GM19468 (cell line): ENCODE measurements at regions not wholly inside any gene's neighbourhood (a gene's known extent, or its start where the extent isn't known, plus 50 kb on each side); places are given as distances from the start of the nearest gene placed in this dataset.

Experiments used
- ATAC-seq: cut with Tn5 transposase; IDR thresholded peaks from one replicate; pipeline ENCODE4 v1.9.1; 2021; ENCODE audit warnings: mild to moderate bottlenecking, moderate library complexity, moderate number of reproducible peaks; ENCODE audit not compliant: unreplicated experiment; ENCODE audit errors: extremely low read depth

GRCh38 chr1:81499487-81499886 is 301.2 kb upstream of the ADGRL2 start:
- ATAC-seq, result no peak

GRCh38 chr1:81498471-81499462 is 302.0 kb upstream of the ADGRL2 start:
- no peak for ATAC-seq

- no peak for ATAC-seq
Measured at GRCh38 chr1:81496349-81496748, 304.4 kb upstream of the ADGRL2 start.

- no peak for ATAC-seq
Measured at GRCh38 chr1:81493102-81493869, 307.4 kb upstream of the ADGRL2 start.

- ATAC-seq, result no peak
Measured at GRCh38 chr1:81492628-81493027, 308.1 kb upstream of the ADGRL2 start.

- ATAC-seq, result no peak
Measured at GRCh38 chr1:81490614-81491013, 310.1 kb upstream of the ADGRL2 start.

- ATAC-seq, result no peak
Measured at GRCh38 chr1:81489372-81489934, 311.3 kb upstream of the ADGRL2 start.

GRCh38 chr1:81484284-81484683 is 316.4 kb upstream of the ADGRL2 start:
- ATAC-seq, result no peak

- ATAC-seq, result no peak
Measured at GRCh38 chr1:81478219-81478618, 322.5 kb upstream of the ADGRL2 start.

- ATAC-seq, result no peak
Measured at GRCh38 chr1:81477710-81478109, 323.0 kb upstream of the ADGRL2 start.

- no peak for ATAC-seq
Measured at GRCh38 chr1:81472387-81472786, 328.3 kb upstream of the ADGRL2 start.

GRCh38 chr1:81471255-81471654 is 329.5 kb upstream of the ADGRL2 start:
- no peak for ATAC-seq

GRCh38 chr1:81470275-81470674 is 330.5 kb upstream of the ADGRL2 start:
- ATAC-seq, result no peak

- no peak for ATAC-seq
Measured at GRCh38 chr1:81467383-81467782, 333.4 kb upstream of the ADGRL2 start.

- ATAC-seq, result no peak
Measured at GRCh38 chr1:81466961-81467360, 333.8 kb upstream of the ADGRL2 start.

GRCh38 chr1:81463936-81464837 is 336.5 kb upstream of the ADGRL2 start:
- ATAC-seq, result no peak

- ATAC-seq, result no peak
Measured at GRCh38 chr1:81459043-81459442, 341.7 kb upstream of the ADGRL2 start.

GRCh38 chr1:81458186-81458585 is 342.5 kb upstream of the ADGRL2 start:
- ATAC-seq, result no peak

GRCh38 chr1:81455481-81455880 is 345.3 kb upstream of the ADGRL2 start:
- ATAC-seq, result no peak

- no peak for ATAC-seq
Measured at GRCh38 chr1:81453971-81454370, 346.8 kb upstream of the ADGRL2 start.
